Pancreas (tissue), 10 donors: ENCODE measurements at regions not wholly inside any gene's neighbourhood (a gene's known extent, or its start where the extent isn't known, plus 50 kb on each side); places are given as distances from the start of the nearest gene placed in this dataset.

Source experiments
- ATAC-seq, 4 donors: fragments of 200-7000 bp; cut with Tn5 transposase; one replicate each; pipeline versions ENCODE4 v1.8.0 to v1.9.1; 2020; ENCODE audit warnings: mild to moderate bottlenecking in 4 of 4, moderate library complexity in 4 of 4
- DNase-seq, 6 donors: peaks; one replicate each; pipeline ENCODE4 v3.0.0-alpha.2; 2020
- FAIRE-seq: peaks from 2 replicates; lab custom pipeline; 2012; peaks lifted over from hg19 to GRCh38; lab: Jason Lieb, UNC
- H3K27ac ChIP-seq, 4 donors: fragments of 200-600 bp; sonication (generic); 1 replicate in 3 of 4; 2 replicates in 1 of 4; pipeline versions ENCODE4 v1.5.0 to v1.8.0; 2020
- H3K27me3 ChIP-seq, 4 donors: fragments of 200-600 bp; one replicate each; pipeline ENCODE4 v1.8.0; 2021
- H3K36me3 ChIP-seq, 3 donors: fragments of 200-600 bp; sonication (generic) in 1 of 3; one replicate each; pipeline versions ENCODE4 v1.5.0 to v1.8.0; 2020 to 2021
- H3K4me1 ChIP-seq, 3 donors: fragments of 200-600 bp; one replicate each; pipeline ENCODE4 v1.8.0; 2021
- H3K4me3 ChIP-seq, 4 donors: fragments of 200-600 bp; sonication (generic) in 2 of 4; one replicate each; pipeline versions ENCODE4 v1.5.0 to v1.8.0; 2020 to 2021
- H3K9me3 ChIP-seq, 4 donors: fragments of 200-600 bp; one replicate each; pipeline ENCODE4 v1.8.0; 2021
- CTCF ChIP-seq, 4 donors: fragments of 200-600 bp; sonication (generic) in 3 of 4; IDR thresholded peaks; one replicate each; pipeline versions ENCODE4 v1.5.0 to v1.8.0; 2021; ENCODE audit warnings: antibody characterized with exemption in 4 of 4
- WGBS, 2 donors: extraction: QIAGEN DNeasy Blood & Tissue Kit; methylation state at CpG; one replicate each; pipeline ENCODE4 v1.1.7; 2013; 5-methylcytosine and 5-hydroxymethylcytosine counted together
- intact Hi-C, 3 donors: fragments of 100-400 bp; cut with DNase I; formaldehyde crosslinking; loops; one replicate each; pipeline versions ENCODE4 v1.11.1 to v1.14.2; 2022
- donor health status: healthy with polysubstance abuse.
- donor health status: DM: no; HTN: no; CAD: no; lungs with moderate emphysema.
- donor health status: DM: no; HTN: no; CAD: no.
- donor health status: control.
- donor health status: control.
- donor health status: Bipolar disorder and iron deficiency.
- donor health status: DM: yes; HTN: yes; CAD: no.
- donor health status: DM: no; HTN: no; CAD: no.
- donor health status: DM: no; HTN: no; CAD: no.
- donor health status: DM: yes; HTN: yes; CAD: no.

- intact Hi-C loops = no loop called here
- Histone ChIP-seq H3K27ac (no peak overlapping the region), H3K4me1 (no peaks in the 10 kb centered on the region), H3K4me3 (no peak overlapping the region), H3K27me3 (no peaks in the 10 kb centered on the region), H3K9me3 (no peaks in the 10 kb centered on the region), H3K36me3 (no peaks in the 10 kb centered on the region)
- ATAC-seq (no peak), FAIRE-seq (no peak), DNase-seq (no peak)
- no peak for TF ChIP-seq CTCF (IDR thresholded peaks at IDR 0.05)
Observed at GRCh38 chr21:17987382-17988101, 168.4 kb upstream of the C21orf91 start.

GRCh38 chr21:17981060-17981740, 162.0 kb upstream of the C21orf91 start:
- Histone ChIP-seq H3K9me3 (no peaks in the 10 kb centered on the region), H3K4me1 (no peaks in the 10 kb centered on the region), H3K27ac (peak overlapping the region in 1 of 4 donors; percentile 17), H3K36me3 (no peaks in the 10 kb centered on the region), H3K27me3 (no peaks in the 10 kb centered on the region), H3K4me3 (no peak overlapping the region)
- no peak for TF ChIP-seq CTCF (IDR thresholded peaks at IDR 0.05)
- intact Hi-C loops = no loop called here
- WGBS, 2 donors = 36 to 45% methylated on average over 4 of the region's 4 CpGs
- ATAC-seq (peak in 2 of 4 donors; percentile 33 to 52), FAIRE-seq (no peak), DNase-seq (no peak)

GRCh38 chr21:17979763-17980162, 160.6 kb upstream of the C21orf91 start:
- no peak for FAIRE-seq
- 50 to 52% methylated on average over 1 of the region's 1 CpG for WGBS, 2 donors
- no peak for DNase-seq
- no peaks in the 10 kb centered on the region for H3K36me3 ChIP-seq
- no peak for ATAC-seq
- TF ChIP-seq CTCF (IDR thresholded peaks at IDR 0.05) = no peak
- no peaks in the 10 kb centered on the region for H3K27me3 ChIP-seq
- intact Hi-C loops = no loop called here
- no peak overlapping the region for H3K27ac ChIP-seq
- H3K4me3 ChIP-seq = no peak overlapping the region
- H3K9me3 ChIP-seq = no peaks in the 10 kb centered on the region
- no peaks in the 10 kb centered on the region for H3K4me1 ChIP-seq

GRCh38 chr21:17978895-17979294, 159.7 kb upstream of the C21orf91 start:
- no peaks in the 10 kb centered on the region for H3K4me1 ChIP-seq
- H3K27ac ChIP-seq = no peak overlapping the region
- intact Hi-C loops = no loop called here
- FAIRE-seq = no peak
- no peak for TF ChIP-seq CTCF (IDR thresholded peaks at IDR 0.05)
- DNase-seq = no peak
- WGBS, 2 donors = 68 to 70% methylated on average over 3 of the region's 3 CpGs
- H3K36me3 ChIP-seq = no peaks in the 10 kb centered on the region
- H3K27me3 ChIP-seq = no peaks in the 10 kb centered on the region
- no peaks in the 10 kb centered on the region for H3K9me3 ChIP-seq
- H3K4me3 ChIP-seq = no peak overlapping the region
- ATAC-seq = no peak

GRCh38 chr21:17976691-17977090, 157.5 kb upstream of the C21orf91 start:
- no peak for TF ChIP-seq CTCF (IDR thresholded peaks at IDR 0.05)
- no peaks in the 10 kb centered on the region for H3K36me3 ChIP-seq
- H3K4me1 ChIP-seq = no peaks in the 10 kb centered on the region
- intact Hi-C loops = no loop called here
- no peak overlapping the region for H3K27ac ChIP-seq
- DNase-seq (no peak), FAIRE-seq (no peak), ATAC-seq (no peak)
- H3K27me3 ChIP-seq = no peaks in the 10 kb centered on the region
- H3K4me3 ChIP-seq = no peak overlapping the region
- no peaks in the 10 kb centered on the region for H3K9me3 ChIP-seq
